ENCODE measurements at regions not wholly inside any gene's neighbourhood (a gene's known extent, or its start where the extent isn't known, plus 50 kb on each side); places are given as distances from the start of the nearest gene placed in this dataset.

- no peak for DNase-seq (ENCODE audit: low spot score in 2 of 2)
- H3K4me1 Mint-ChIP-seq, result no peaks in the 10 kb centered on the region
- no peak for ATAC-seq (replicated peaks; ENCODE audit: extremely low read depth, poor library complexity, severe bottlenecking)
- H3K36me3 Mint-ChIP-seq (ENCODE audit: insufficient read depth), result no peaks in the 10 kb centered on the region
- H3K9me3 Mint-ChIP-seq, result peaks cover 16% of the 10 kb centered on the region
- H3K27ac Mint-ChIP-seq (ENCODE audit: low read depth), result no peak overlapping the region
- H3K4me3 Mint-ChIP-seq, result no peak overlapping the region
- H3K27me3 Mint-ChIP-seq, result no peaks in the 10 kb centered on the region
Observed at GRCh38 chr13:104817271-104817670, 1718.2 kb downstream of the EFNB2 start.

- ATAC-seq (replicated peaks; ENCODE audit: extremely low read depth, poor library complexity, severe bottlenecking) (no peak), DNase-seq (ENCODE audit: low spot score in 2 of 2) (no peak)
- Mint-ChIP-seq H3K4me3 (no peak overlapping the region), H3K36me3 (ENCODE audit: insufficient read depth) (no peaks in the 10 kb centered on the region), H3K27ac (ENCODE audit: low read depth) (no peak overlapping the region), H3K27me3 (no peaks in the 10 kb centered on the region), H3K4me1 (no peaks in the 10 kb centered on the region), H3K9me3 (peaks cover 16% of the 10 kb centered on the region)
Observed at GRCh38 chr13:104816726-104817125, 1718.7 kb downstream of the EFNB2 start.

GRCh38 chr13:104810242-104810641 is 1725.2 kb downstream of the EFNB2 start:
- no peak for ATAC-seq (replicated peaks; ENCODE audit: extremely low read depth, poor library complexity, severe bottlenecking)
- Mint-ChIP-seq H3K4me3 (no peak overlapping the region), H3K36me3 (ENCODE audit: insufficient read depth) (no peaks in the 10 kb centered on the region), H3K27me3 (no peaks in the 10 kb centered on the region), H3K4me1 (no peaks in the 10 kb centered on the region), H3K27ac (ENCODE audit: low read depth) (no peak overlapping the region), H3K9me3 (peaks cover 16% of the 10 kb centered on the region)
- DNase-seq (ENCODE audit: low spot score in 2 of 2), result no peak

GRCh38 chr13:104809483-104809882 is 1726.0 kb downstream of the EFNB2 start:
- Mint-ChIP-seq H3K27ac (ENCODE audit: low read depth) (no peak overlapping the region), H3K9me3 (peaks cover 16% of the 10 kb centered on the region), H3K4me3 (no peak overlapping the region), H3K27me3 (no peaks in the 10 kb centered on the region), H3K4me1 (no peaks in the 10 kb centered on the region), H3K36me3 (ENCODE audit: insufficient read depth) (no peaks in the 10 kb centered on the region)
- ATAC-seq (replicated peaks; ENCODE audit: extremely low read depth, poor library complexity, severe bottlenecking) (no peak), DNase-seq (ENCODE audit: low spot score in 2 of 2) (no peak)

GRCh38 chr13:104805346-104805745 is 1730.1 kb downstream of the EFNB2 start:
- Mint-ChIP-seq H3K4me3 (no peak overlapping the region), H3K4me1 (no peaks in the 10 kb centered on the region), H3K27ac (ENCODE audit: low read depth) (no peak overlapping the region), H3K9me3 (peaks cover 5% of the 10 kb centered on the region), H3K36me3 (ENCODE audit: insufficient read depth) (no peaks in the 10 kb centered on the region), H3K27me3 (no peaks in the 10 kb centered on the region)
- no peak for ATAC-seq (replicated peaks; ENCODE audit: extremely low read depth, poor library complexity, severe bottlenecking)
- no peak for DNase-seq (ENCODE audit: low spot score in 2 of 2)

GRCh38 chr13:104799152-104799551 is 1732.9 kb upstream of the SLC10A2 start:
- ATAC-seq (replicated peaks; ENCODE audit: extremely low read depth, poor library complexity, severe bottlenecking), result no peak
- no peaks in the 10 kb centered on the region for H3K27me3 Mint-ChIP-seq
- peaks cover 13% of the 10 kb centered on the region for H3K9me3 Mint-ChIP-seq
- H3K4me3 Mint-ChIP-seq, result no peak overlapping the region
- no peak overlapping the region for H3K27ac Mint-ChIP-seq (ENCODE audit: low read depth)
- DNase-seq (ENCODE audit: low spot score in 2 of 2), result no peak
- H3K36me3 Mint-ChIP-seq (ENCODE audit: insufficient read depth), result no peaks in the 10 kb centered on the region
- H3K4me1 Mint-ChIP-seq, result no peaks in the 10 kb centered on the region

- Mint-ChIP-seq H3K27me3 (no peaks in the 10 kb centered on the region), H3K4me3 (no peak overlapping the region), H3K9me3 (peaks cover 13% of the 10 kb centered on the region), H3K4me1 (no peaks in the 10 kb centered on the region), H3K27ac (ENCODE audit: low read depth) (no peak overlapping the region), H3K36me3 (ENCODE audit: insufficient read depth) (no peaks in the 10 kb centered on the region)
- ATAC-seq (replicated peaks; ENCODE audit: extremely low read depth, poor library complexity, severe bottlenecking) (no peak), DNase-seq (ENCODE audit: low spot score in 2 of 2) (no peak)
Observed at GRCh38 chr13:104798486-104798885, 1732.3 kb upstream of the SLC10A2 start.

- no peak for ATAC-seq (replicated peaks; ENCODE audit: extremely low read depth, poor library complexity, severe bottlenecking)
- Mint-ChIP-seq H3K4me3 (no peak overlapping the region), H3K27ac (ENCODE audit: low read depth) (no peak overlapping the region), H3K36me3 (ENCODE audit: insufficient read depth) (no peaks in the 10 kb centered on the region), H3K9me3 (peaks cover 19% of the 10 kb centered on the region), H3K27me3 (no peaks in the 10 kb centered on the region), H3K4me1 (no peaks in the 10 kb centered on the region)
- no peak for DNase-seq (ENCODE audit: low spot score in 2 of 2)
Observed at GRCh38 chr13:104796581-104796980, 1730.4 kb upstream of the SLC10A2 start.

GRCh38 chr13:104785952-104786351 is 1719.7 kb upstream of the SLC10A2 start:
- Mint-ChIP-seq H3K4me3 (no peak overlapping the region), H3K27ac (ENCODE audit: low read depth) (no peak overlapping the region), H3K27me3 (no peaks in the 10 kb centered on the region), H3K36me3 (ENCODE audit: insufficient read depth) (no peaks in the 10 kb centered on the region), H3K4me1 (no peaks in the 10 kb centered on the region), H3K9me3 (peaks cover 12% of the 10 kb centered on the region)
- ATAC-seq (replicated peaks; ENCODE audit: extremely low read depth, poor library complexity, severe bottlenecking), result no peak
- DNase-seq (ENCODE audit: low spot score in 2 of 2), result no peak

- Mint-ChIP-seq H3K27ac (ENCODE audit: low read depth) (no peak overlapping the region), H3K27me3 (no peaks in the 10 kb centered on the region), H3K4me1 (no peaks in the 10 kb centered on the region), H3K36me3 (ENCODE audit: insufficient read depth) (no peaks in the 10 kb centered on the region), H3K9me3 (peaks cover 19% of the 10 kb centered on the region), H3K4me3 (no peak overlapping the region)
- ATAC-seq (replicated peaks; ENCODE audit: extremely low read depth, poor library complexity, severe bottlenecking) (no peak), DNase-seq (ENCODE audit: low spot score in 2 of 2) (no peak)
Observed at GRCh38 chr13:104784891-104785290, 1718.7 kb upstream of the SLC10A2 start.

- no peak for DNase-seq (ENCODE audit: low spot score in 2 of 2)
- Mint-ChIP-seq H3K4me3 (no peak overlapping the region), H3K27me3 (no peaks in the 10 kb centered on the region), H3K9me3 (peaks cover 19% of the 10 kb centered on the region), H3K4me1 (no peaks in the 10 kb centered on the region), H3K36me3 (ENCODE audit: insufficient read depth) (no peaks in the 10 kb centered on the region), H3K27ac (ENCODE audit: low read depth) (no peak overlapping the region)
- no peak for ATAC-seq (replicated peaks; ENCODE audit: extremely low read depth, poor library complexity, severe bottlenecking)
Observed at GRCh38 chr13:104782741-104783140, 1716.5 kb upstream of the SLC10A2 start.

- ATAC-seq (replicated peaks; ENCODE audit: extremely low read depth, poor library complexity, severe bottlenecking) (no peak), DNase-seq (ENCODE audit: low spot score in 2 of 2) (no peak)
- Mint-ChIP-seq H3K4me3 (no peak overlapping the region), H3K4me1 (no peaks in the 10 kb centered on the region), H3K27ac (ENCODE audit: low read depth) (no peak overlapping the region), H3K9me3 (peaks cover 14% of the 10 kb centered on the region), H3K27me3 (no peaks in the 10 kb centered on the region), H3K36me3 (ENCODE audit: insufficient read depth) (no peaks in the 10 kb centered on the region)
Observed at GRCh38 chr13:104779311-104779993, 1713.2 kb upstream of the SLC10A2 start.

GRCh38 chr13:104773775-104774174 is 1707.6 kb upstream of the SLC10A2 start:
- no peak overlapping the region for H3K4me3 Mint-ChIP-seq
- no peaks in the 10 kb centered on the region for H3K27me3 Mint-ChIP-seq
- H3K4me1 Mint-ChIP-seq, result no peaks in the 10 kb centered on the region
- no peak overlapping the region for H3K27ac Mint-ChIP-seq (ENCODE audit: low read depth)
- no peaks in the 10 kb centered on the region for H3K36me3 Mint-ChIP-seq (ENCODE audit: insufficient read depth)
- DNase-seq (ENCODE audit: low spot score in 2 of 2) (no peak), ATAC-seq (replicated peaks; ENCODE audit: extremely low read depth, poor library complexity, severe bottlenecking) (no peak)
- H3K9me3 Mint-ChIP-seq, result no peaks in the 10 kb centered on the region

Data from central memory CD8-positive, alpha-beta T cell (primary cell).